NCI-H748 treated with DMSO at 0.1 percent for 48 hours (cell line): ENCODE measurements at regions not wholly inside any gene's neighbourhood (a gene's known extent, or its start where the extent isn't known, plus 50 kb on each side); places are given as distances from the start of the nearest gene placed in this dataset.
A peak's percentile ranks its signal among the peaks of the same experiment; 100 is the strongest.
"Not testable (repeated sequence)": the region's sequence is repeated elsewhere in the genome, so short reads cannot be mapped to it uniquely, and the experiment has no call there.

Experiments
- DNase-seq: peaks from one replicate; lab custom pipeline; 2025; lab: John Stamatoyannopoulos, UW

GRCh38 chr2:181790716-181791649, 100.5 kb upstream of the ITPRID2 start:
- DNase-seq, result peak; percentile 22

- no peak for DNase-seq
Measured at GRCh38 chr2:181792906-181793305, 98.6 kb upstream of the ITPRID2 start.

GRCh38 chr2:181798022-181798421, 93.5 kb upstream of the ITPRID2 start:
- no peak for DNase-seq

- not testable (repeated sequence) for DNase-seq
Measured at GRCh38 chr2:181802300-181802699, 89.2 kb upstream of the ITPRID2 start.

GRCh38 chr2:181803903-181804799, 87.4 kb upstream of the ITPRID2 start:
- not testable (repeated sequence) for DNase-seq

GRCh38 chr2:181805228-181806038, 86.1 kb upstream of the ITPRID2 start:
- no peak for DNase-seq

- no peak for DNase-seq
Measured at GRCh38 chr2:181806039-181806392, 85.5 kb upstream of the ITPRID2 start.

GRCh38 chr2:181807526-181807925, 84.0 kb upstream of the ITPRID2 start:
- DNase-seq, result no peak

GRCh38 chr2:181810823-181811695, 80.5 kb upstream of the ITPRID2 start:
- no peak for DNase-seq

GRCh38 chr2:181812106-181812743, 79.3 kb upstream of the ITPRID2 start:
- no peak for DNase-seq

GRCh38 chr2:181814057-181814491, 77.5 kb upstream of the ITPRID2 start:
- no peak for DNase-seq

- no peak for DNase-seq
Measured at GRCh38 chr2:181817509-181817908, 74.0 kb upstream of the ITPRID2 start.

GRCh38 chr2:181818058-181818680, 73.4 kb upstream of the ITPRID2 start:
- no peak for DNase-seq

- no peak for DNase-seq
Measured at GRCh38 chr2:181818840-181819239, 72.7 kb upstream of the ITPRID2 start.

- no peak for DNase-seq
Measured at GRCh38 chr2:181821049-181821448, 70.5 kb upstream of the ITPRID2 start.

- no peak for DNase-seq
Measured at GRCh38 chr2:181822097-181822496, 69.4 kb upstream of the ITPRID2 start.

- no peak for DNase-seq
Measured at GRCh38 chr2:181823405-181823804, 68.1 kb upstream of the ITPRID2 start.

- no peak for DNase-seq
Measured at GRCh38 chr2:181828122-181828705, 63.3 kb upstream of the ITPRID2 start.

- DNase-seq, result no peak
Measured at GRCh38 chr2:181829230-181829629, 62.3 kb upstream of the ITPRID2 start.

- no peak for DNase-seq
Measured at GRCh38 chr2:181832015-181832414, 59.5 kb upstream of the ITPRID2 start.
